PFSK-1 (cell line): ENCODE measurements at regions not wholly inside any gene's neighbourhood (a gene's known extent, or its start where the extent isn't known, plus 50 kb on each side); places are given as distances from the start of the nearest gene placed in this dataset.

ENCODE experiments used
- FOXP2 ChIP-seq: optimal IDR thresholded peaks from 2 replicates; pipeline ENCODE3; 2011; ENCODE audit warnings: borderline replicate concordance, control low read depth, inconsistent platforms; ENCODE audit not compliant: insufficient read depth; ENCODE audit errors: extremely low read length, extremely low read depth
- POLR2AphosphoS5 ChIP-seq: IDR thresholded peaks from 2 replicates; pipeline ENCODE4 v1.6.1; 2012; ENCODE audit warnings: low read depth, mild to moderate bottlenecking, control low read depth, low read length, moderate library complexity
- REST ChIP-seq, 2 experiments: IDR thresholded peaks; 2 replicates each; pipeline versions ENCODE4 v1.6.1 to v1.8.0; 2011 to 2012; ENCODE audit warnings: low read depth in 2 of 2, low read length in 2 of 2, control low read depth in 1 of 2, inconsistent platforms in 1 of 2, mild to moderate bottlenecking in 1 of 2, moderate library complexity in 1 of 2; ENCODE audit not compliant: insufficient read depth in 1 of 2
- SIN3A ChIP-seq: IDR thresholded peaks from 2 replicates; pipeline ENCODE4 v1.6.1; 2012; ENCODE audit warnings: mild to moderate bottlenecking, low read length, moderate library complexity, borderline replicate concordance; ENCODE audit not compliant: insufficient read depth
- TAF1 ChIP-seq: IDR thresholded peaks from 2 replicates; pipeline ENCODE4 v1.6.1; 2012; ENCODE audit warnings: low read length, control low read depth, borderline replicate concordance; ENCODE audit not compliant: insufficient read depth

GRCh38 chr3:33991673-33992072, 193.2 kb downstream of the PDCD6IP start:
- no peak for TF ChIP-seq REST (IDR thresholded peaks at IDR 0.05; ENCODE audit: insufficient read depth in 1 of 2, low read depth in 2 of 2, low read length in 2 of 2)

GRCh38 chr3:33993631-33994030, 195.2 kb downstream of the PDCD6IP start:
- no peak for TF ChIP-seq REST (IDR thresholded peaks at IDR 0.05; ENCODE audit: insufficient read depth in 1 of 2, low read depth in 2 of 2, low read length in 2 of 2)

GRCh38 chr3:33994568-33994967, 196.1 kb downstream of the PDCD6IP start:
- no peak for TF ChIP-seq SIN3A
- TF ChIP-seq POLR2AphosphoS5 = no peak
- no peak for TF ChIP-seq TAF1
- no peak for TF ChIP-seq FOXP2
- no peak for TF ChIP-seq REST (IDR thresholded peaks at IDR 0.05; ENCODE audit: insufficient read depth in 1 of 2, low read depth in 2 of 2, low read length in 2 of 2)

GRCh38 chr3:34000301-34000700, 201.9 kb downstream of the PDCD6IP start:
- no peak for TF ChIP-seq FOXP2

- no peak for TF ChIP-seq TAF1
- no peak for TF ChIP-seq POLR2AphosphoS5
- no peak for TF ChIP-seq REST (IDR thresholded peaks at IDR 0.05; ENCODE audit: insufficient read depth in 1 of 2, low read depth in 2 of 2, low read length in 2 of 2)
- no peak for TF ChIP-seq FOXP2
- TF ChIP-seq SIN3A = no peak
These were observed 202.6 kb downstream of the PDCD6IP start for GRCh38 chr3:34001022-34001421.

GRCh38 chr3:34001990-34002389, 203.6 kb downstream of the PDCD6IP start:
- TF ChIP-seq REST (IDR thresholded peaks at IDR 0.05; ENCODE audit: insufficient read depth in 1 of 2, low read depth in 2 of 2, low read length in 2 of 2) (no peak), FOXP2 (no peak), SIN3A (no peak), POLR2AphosphoS5 (no peak), TAF1 (no peak)
